DMS79 treated with DMSO at 0.1 percent for 48 hours (cell line): ENCODE measurements at regions not wholly inside any gene's neighbourhood (a gene's known extent, or its start where the extent isn't known, plus 50 kb on each side); places are given as distances from the start of the nearest gene placed in this dataset.
"Not testable (repeated sequence)": the region's sequence is repeated elsewhere in the genome, so short reads cannot be mapped to it uniquely, and the experiment has no call there.

Experiments used
- DNase-seq: peaks from one replicate; lab custom pipeline; 2025; lab: John Stamatoyannopoulos, UW

- no peak for DNase-seq
These were observed 60.3 kb downstream of the CHRD start for GRCh38 chr3:184440151-184440550.

- DNase-seq, result no peak
These were observed 61.5 kb downstream of the CHRD start for GRCh38 chr3:184441202-184441900.

- no peak for DNase-seq
These were observed 63.5 kb downstream of the CHRD start for GRCh38 chr3:184443364-184443763.

GRCh38 chr3:184443831-184444230 lies 64.0 kb downstream of the CHRD start:
- no peak for DNase-seq

GRCh38 chr3:184448321-184449160 lies 68.7 kb downstream of the CHRD start:
- no peak for DNase-seq

GRCh38 chr3:184449161-184449515 lies 69.3 kb downstream of the CHRD start:
- DNase-seq, result no peak

GRCh38 chr3:184450547-184450946 lies 70.7 kb downstream of the CHRD start:
- DNase-seq, result no peak

GRCh38 chr3:184453296-184453695 lies 73.4 kb downstream of the CHRD start:
- DNase-seq, result no peak

GRCh38 chr3:184455991-184456390 lies 76.1 kb downstream of the CHRD start:
- DNase-seq, result no peak

- DNase-seq, result no peak
These were observed 76.6 kb downstream of the CHRD start for GRCh38 chr3:184456476-184456875.

GRCh38 chr3:184457329-184457728 lies 77.5 kb downstream of the CHRD start:
- no peak for DNase-seq

- DNase-seq, result not testable (repeated sequence)
These were observed 78.0 kb downstream of the CHRD start for GRCh38 chr3:184457784-184458377.

- no peak for DNase-seq
These were observed 79.5 kb downstream of the CHRD start for GRCh38 chr3:184459355-184459754.

GRCh38 chr3:184460276-184460675 lies 80.4 kb downstream of the CHRD start:
- no peak for DNase-seq

GRCh38 chr3:184461219-184461618 lies 81.4 kb downstream of the CHRD start:
- no peak for DNase-seq

- no peak for DNase-seq
These were observed 86.1 kb downstream of the CHRD start for GRCh38 chr3:184465883-184466412.

GRCh38 chr3:184466413-184466960 lies 86.6 kb downstream of the CHRD start:
- peak; percentile 18 for DNase-seq

- no peak for DNase-seq
These were observed 87.3 kb downstream of the CHRD start for GRCh38 chr3:184467171-184467570.

- no peak for DNase-seq
These were observed 90.7 kb downstream of the CHRD start for GRCh38 chr3:184470551-184470950.

- no peak for DNase-seq
These were observed 90.1 kb upstream of the EPHB3 start for GRCh38 chr3:184471439-184471838.

GRCh38 chr3:184472723-184473428 lies 88.7 kb upstream of the EPHB3 start:
- DNase-seq, result no peak

GRCh38 chr3:184474897-184475296 lies 86.7 kb upstream of the EPHB3 start:
- no peak for DNase-seq
